GM23338 (cell line): ENCODE measurements at regions not wholly inside any gene's neighbourhood (a gene's known extent, or its start where the extent isn't known, plus 50 kb on each side); places are given as distances from the start of the nearest gene placed in this dataset.

Source experiments
- ATAC-seq: fragments of 200-7000 bp; cut with Tn5 transposase; 3 replicates; pipeline ENCODE4 v1.9.1; 2020
- DNase-seq: peaks from one replicate; pipeline ENCODE4 v3.0.0-alpha.2; 2015; ENCODE audit warnings: low spot score
- H2AFZ ChIP-seq: fragments of 200-600 bp; sonication (generic); 2 replicates; pipeline ENCODE4 v1.8.0; 2016; ENCODE audit warnings: antibody characterized with exemption, mild to moderate bottlenecking, moderate library complexity
- H3F3A ChIP-seq: fragments of 200-600 bp; sonication (generic); replicated peaks from 2 replicates; pipeline ENCODE4 v1.8.0; 2017; ENCODE audit warnings: antibody characterized with exemption, mixed run types, low read depth
- H3K27ac ChIP-seq: fragments of 200-600 bp; sonication (generic); 2 replicates; pipeline ENCODE4 v1.6.1; 2016; ENCODE audit warnings: low read depth
- H3K27me3 ChIP-seq: fragments of 200-600 bp; sonication (generic); 2 replicates; pipeline ENCODE4 v1.8.0; 2016; ENCODE audit warnings: mild to moderate bottlenecking, mixed run types, moderate library complexity; ENCODE audit not compliant: insufficient read depth
- H3K36me3 ChIP-seq: fragments of 200-600 bp; sonication (generic); 2 replicates; pipeline ENCODE4 v1.8.0; 2016; ENCODE audit warnings: mild to moderate bottlenecking; ENCODE audit not compliant: insufficient read depth
- H3K4me1 ChIP-seq: fragments of 200-600 bp; sonication (generic); 2 replicates; pipeline ENCODE4 v1.8.0; 2016; ENCODE audit warnings: mild to moderate bottlenecking, moderate library complexity; ENCODE audit not compliant: insufficient read depth
- H3K4me2 ChIP-seq: fragments of 200-600 bp; sonication (generic); 2 replicates; pipeline ENCODE4 v1.7.1; 2017; ENCODE audit warnings: mixed run types
- H3K4me3 ChIP-seq: fragments of 200-600 bp; sonication (generic); 2 replicates; pipeline ENCODE4 v1.6.1; 2016; ENCODE audit warnings: mixed run types
- H3K79me2 ChIP-seq: fragments of 200-600 bp; sonication (generic); replicated peaks from 2 replicates; pipeline ENCODE4 v1.8.0; 2017; ENCODE audit warnings: mild to moderate bottlenecking; ENCODE audit not compliant: insufficient read depth
- H3K9me2 ChIP-seq: fragments of 200-600 bp; sonication (generic); 2 replicates; pipeline ENCODE4 v1.8.0; 2017; ENCODE audit not compliant: insufficient read depth
- H4K20me1 ChIP-seq: fragments of 200-600 bp; sonication (generic); replicated peaks from 2 replicates; pipeline ENCODE4 v1.8.0; 2017; ENCODE audit warnings: mild to moderate bottlenecking; ENCODE audit not compliant: insufficient read depth
- H3K27ac Mint-ChIP-seq: 2 replicates; pipeline ENCODE4 v1.8.0; 2020; ENCODE audit warnings: inconsistent platforms, mild to moderate bottlenecking, moderate library complexity, mixed read lengths
- H3K27me3 Mint-ChIP-seq: 3 replicates; pipeline ENCODE4 v1.8.0; 2022; ENCODE audit warnings: low read depth, mild to moderate bottlenecking, moderate library complexity, mixed read lengths, inconsistent platforms; ENCODE audit not compliant: insufficient read depth, poor library complexity
- H3K36me3 Mint-ChIP-seq: 3 replicates; pipeline ENCODE4 v1.8.0; 2021; ENCODE audit warnings: low read depth, mild to moderate bottlenecking, inconsistent platforms, moderate library complexity, mixed read lengths
- H3K4me1 Mint-ChIP-seq: 3 replicates; pipeline ENCODE4 v1.8.0; 2020; ENCODE audit warnings: mild to moderate bottlenecking, inconsistent platforms, mixed read lengths
- H3K4me3 Mint-ChIP-seq: 3 replicates; pipeline ENCODE4 v1.8.0; 2021; ENCODE audit warnings: moderate library complexity, mild to moderate bottlenecking, inconsistent platforms, mixed read lengths
- H3K9me3 Mint-ChIP-seq: 3 replicates; pipeline ENCODE4 v1.8.0; 2020; ENCODE audit warnings: moderate library complexity, mild to moderate bottlenecking, inconsistent platforms, mixed read lengths
- ETS1 ChIP-seq: IDR thresholded peaks from 2 replicates; pipeline ENCODE4 v1.6.1; 2016; ENCODE audit warnings: antibody characterized with exemption
- EZH2 ChIP-seq: fragments of 200-600 bp; sonication (generic); IDR thresholded peaks from one replicate; pipeline ENCODE4 v1.8.0; 2017; ENCODE audit warnings: antibody characterized with exemption, mild to moderate bottlenecking, low read depth; ENCODE audit not compliant: unreplicated experiment
- ZNF462 ChIP-seq: fragments of 250-450 bp; sonication (Bioruptor Pico); IDR thresholded peaks from 2 replicates; pipeline ENCODE4 v1.5.0; 2020; ENCODE audit warnings: mild to moderate bottlenecking, moderate library complexity

- no peak for TF ChIP-seq EZH2
Observed at GRCh38 chr3:40847551-40847992, 322.8 kb downstream of the ZNF621 start (continued).

GRCh38 chr3:40848421-40848820 is 323.7 kb downstream of the ZNF621 start:
- H2AFZ ChIP-seq: no peak overlapping the region
- peak overlapping the region; percentile 58; the same call in 1 of the 2 replicates for H3K4me2 ChIP-seq
- no peaks in the 10 kb centered on the region for H4K20me1 ChIP-seq
- 0 out of 2 replicates have a peak overlapping the region, but pooled peaks have one; percentile 50 for H3K27ac ChIP-seq
- ATAC-seq (no peak), DNase-seq (no peak)
- H3K9me2 ChIP-seq: peaks cover 23% of the 10 kb centered on the region
- peaks cover 35% of the 10 kb centered on the region for H3K4me1 Mint-ChIP-seq
- no peaks in the 10 kb centered on the region for H3K79me2 ChIP-seq
- no peak overlapping the region for H3K27ac Mint-ChIP-seq
- no peaks in the 10 kb centered on the region; the same call in 1 of the 2 replicates for H3K36me3 ChIP-seq
- H3K27me3 ChIP-seq: no peaks in the 10 kb centered on the region
- no peaks in the 10 kb centered on the region for H3K27me3 Mint-ChIP-seq
- H3K4me3 ChIP-seq: no peak overlapping the region
- peaks cover 36% of the 10 kb centered on the region for H3K4me1 ChIP-seq
- no peak for TF ChIP-seq ETS1
- TF ChIP-seq ZNF462 (CRISPR knock-in tag): no peak
- peaks cover 8% of the 10 kb centered on the region; the same call in 1 of the 3 replicates for H3K36me3 Mint-ChIP-seq
- H3K9me3 Mint-ChIP-seq: peaks cover 9% of the 10 kb centered on the region
- H3K4me3 Mint-ChIP-seq: no peak overlapping the region
- H3F3A ChIP-seq: no peaks in the 10 kb centered on the region
